ENCODE measurements at regions not wholly inside any gene's neighbourhood (a gene's known extent, or its start where the extent isn't known, plus 50 kb on each side); places are given as distances from the start of the nearest gene placed in this dataset.

GRCh38 chr7:68720697-68721096 lies 877.6 kb upstream of the AUTS2 start:
- H3K27me3 ChIP-seq (ENCODE audit: insufficient read depth) = no peaks in the 10 kb centered on the region
- no peak overlapping the region for H3K4me2 ChIP-seq
- ATAC-seq = no peak
- H3F3A ChIP-seq (replicated peaks; ENCODE audit: low read depth) = no peaks in the 10 kb centered on the region
- no peak overlapping the region for H3K27ac ChIP-seq (ENCODE audit: low read depth)
- DNase-seq (ENCODE audit: low spot score) = no peak
- Mint-ChIP-seq H3K36me3 (ENCODE audit: low read depth) (peaks cover 46% of the 10 kb centered on the region), H3K27me3 (ENCODE audit: insufficient read depth, low read depth, poor library complexity) (peaks cover 2% of the 10 kb centered on the region), H3K9me3 (peaks cover 99% of the 10 kb centered on the region), H3K4me3 (no peak overlapping the region), H3K4me1 (no peaks in the 10 kb centered on the region), H3K27ac (no peak overlapping the region)
- no peaks in the 10 kb centered on the region for H3K36me3 ChIP-seq (ENCODE audit: insufficient read depth)
- no peaks in the 10 kb centered on the region for H3K79me2 ChIP-seq (replicated peaks; ENCODE audit: insufficient read depth)
- H4K20me1 ChIP-seq (replicated peaks; ENCODE audit: insufficient read depth) = no peaks in the 10 kb centered on the region
- H2AFZ ChIP-seq = no peak overlapping the region
- H3K4me3 ChIP-seq = no peak overlapping the region
- no peaks in the 10 kb centered on the region for H3K9me2 ChIP-seq (ENCODE audit: insufficient read depth)
- TF ChIP-seq ZNF331 (CRISPR knock-in tag; IDR thresholded peaks at IDR 0.05; ENCODE audit: low read depth) (no peak), JUNB (IDR thresholded peaks at IDR 0.05; ENCODE audit: unreplicated experiment) (no peak), EZH2 (IDR thresholded peaks at IDR 0.05; ENCODE audit: low read depth, unreplicated experiment) (no peak), POLR2AphosphoS5 (IDR thresholded peaks at IDR 0.05; ENCODE audit: low read depth) (no peak), CTCF (conservative IDR thresholded peaks at IDR 0.05; ENCODE audit: low read depth in 2 of 2) (no peak), NANOG (IDR thresholded peaks at IDR 0.05; ENCODE audit: borderline replicate concordance) (no peak), ZNF114 (CRISPR knock-in tag; IDR thresholded peaks at IDR 0.05) (no peak), STAT1 (IDR thresholded peaks at IDR 0.05; ENCODE audit: unreplicated experiment) (no peak), EZH2phosphoT487 (IDR thresholded peaks at IDR 0.05; ENCODE audit: unreplicated experiment) (no peak), CREB1 (CRISPR knock-in tag; IDR thresholded peaks at IDR 0.05; ENCODE audit: low read depth) (no peak)
- TF ChIP-seq, protein P1, sequence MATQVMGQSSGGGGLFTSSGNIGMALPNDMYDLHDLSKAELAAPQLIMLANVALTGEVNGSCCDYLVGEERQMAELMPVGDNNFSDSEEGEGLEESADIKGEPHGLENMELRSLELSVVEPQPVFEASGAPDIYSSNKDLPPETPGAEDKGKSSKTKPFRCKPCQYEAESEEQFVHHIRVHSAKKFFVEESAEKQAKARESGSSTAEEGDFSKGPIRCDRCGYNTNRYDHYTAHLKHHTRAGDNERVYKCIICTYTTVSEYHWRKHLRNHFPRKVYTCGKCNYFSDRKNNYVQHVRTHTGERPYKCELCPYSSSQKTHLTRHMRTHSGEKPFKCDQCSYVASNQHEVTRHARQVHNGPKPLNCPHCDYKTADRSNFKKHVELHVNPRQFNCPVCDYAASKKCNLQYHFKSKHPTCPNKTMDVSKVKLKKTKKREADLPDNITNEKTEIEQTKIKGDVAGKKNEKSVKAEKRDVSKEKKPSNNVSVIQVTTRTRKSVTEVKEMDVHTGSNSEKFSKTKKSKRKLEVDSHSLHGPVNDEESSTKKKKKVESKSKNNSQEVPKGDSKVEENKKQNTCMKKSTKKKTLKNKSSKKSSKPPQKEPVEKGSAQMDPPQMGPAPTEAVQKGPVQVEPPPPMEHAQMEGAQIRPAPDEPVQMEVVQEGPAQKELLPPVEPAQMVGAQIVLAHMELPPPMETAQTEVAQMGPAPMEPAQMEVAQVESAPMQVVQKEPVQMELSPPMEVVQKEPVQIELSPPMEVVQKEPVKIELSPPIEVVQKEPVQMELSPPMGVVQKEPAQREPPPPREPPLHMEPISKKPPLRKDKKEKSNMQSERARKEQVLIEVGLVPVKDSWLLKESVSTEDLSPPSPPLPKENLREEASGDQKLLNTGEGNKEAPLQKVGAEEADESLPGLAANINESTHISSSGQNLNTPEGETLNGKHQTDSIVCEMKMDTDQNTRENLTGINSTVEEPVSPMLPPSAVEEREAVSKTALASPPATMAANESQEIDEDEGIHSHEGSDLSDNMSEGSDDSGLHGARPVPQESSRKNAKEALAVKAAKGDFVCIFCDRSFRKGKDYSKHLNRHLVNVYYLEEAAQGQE (IDR thresholded peaks at IDR 0.05; ENCODE audit: unreplicated experiment) = no peak
- TF ChIP-seq, protein P2, sequence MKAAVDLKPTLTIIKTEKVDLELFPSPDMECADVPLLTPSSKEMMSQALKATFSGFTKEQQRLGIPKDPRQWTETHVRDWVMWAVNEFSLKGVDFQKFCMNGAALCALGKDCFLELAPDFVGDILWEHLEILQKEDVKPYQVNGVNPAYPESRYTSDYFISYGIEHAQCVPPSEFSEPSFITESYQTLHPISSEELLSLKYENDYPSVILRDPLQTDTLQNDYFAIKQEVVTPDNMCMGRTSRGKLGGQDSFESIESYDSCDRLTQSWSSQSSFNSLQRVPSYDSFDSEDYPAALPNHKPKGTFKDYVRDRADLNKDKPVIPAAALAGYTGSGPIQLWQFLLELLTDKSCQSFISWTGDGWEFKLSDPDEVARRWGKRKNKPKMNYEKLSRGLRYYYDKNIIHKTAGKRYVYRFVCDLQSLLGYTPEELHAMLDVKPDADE (IDR thresholded peaks at IDR 0.05) = no peak
- TF ChIP-seq, protein P3, sequence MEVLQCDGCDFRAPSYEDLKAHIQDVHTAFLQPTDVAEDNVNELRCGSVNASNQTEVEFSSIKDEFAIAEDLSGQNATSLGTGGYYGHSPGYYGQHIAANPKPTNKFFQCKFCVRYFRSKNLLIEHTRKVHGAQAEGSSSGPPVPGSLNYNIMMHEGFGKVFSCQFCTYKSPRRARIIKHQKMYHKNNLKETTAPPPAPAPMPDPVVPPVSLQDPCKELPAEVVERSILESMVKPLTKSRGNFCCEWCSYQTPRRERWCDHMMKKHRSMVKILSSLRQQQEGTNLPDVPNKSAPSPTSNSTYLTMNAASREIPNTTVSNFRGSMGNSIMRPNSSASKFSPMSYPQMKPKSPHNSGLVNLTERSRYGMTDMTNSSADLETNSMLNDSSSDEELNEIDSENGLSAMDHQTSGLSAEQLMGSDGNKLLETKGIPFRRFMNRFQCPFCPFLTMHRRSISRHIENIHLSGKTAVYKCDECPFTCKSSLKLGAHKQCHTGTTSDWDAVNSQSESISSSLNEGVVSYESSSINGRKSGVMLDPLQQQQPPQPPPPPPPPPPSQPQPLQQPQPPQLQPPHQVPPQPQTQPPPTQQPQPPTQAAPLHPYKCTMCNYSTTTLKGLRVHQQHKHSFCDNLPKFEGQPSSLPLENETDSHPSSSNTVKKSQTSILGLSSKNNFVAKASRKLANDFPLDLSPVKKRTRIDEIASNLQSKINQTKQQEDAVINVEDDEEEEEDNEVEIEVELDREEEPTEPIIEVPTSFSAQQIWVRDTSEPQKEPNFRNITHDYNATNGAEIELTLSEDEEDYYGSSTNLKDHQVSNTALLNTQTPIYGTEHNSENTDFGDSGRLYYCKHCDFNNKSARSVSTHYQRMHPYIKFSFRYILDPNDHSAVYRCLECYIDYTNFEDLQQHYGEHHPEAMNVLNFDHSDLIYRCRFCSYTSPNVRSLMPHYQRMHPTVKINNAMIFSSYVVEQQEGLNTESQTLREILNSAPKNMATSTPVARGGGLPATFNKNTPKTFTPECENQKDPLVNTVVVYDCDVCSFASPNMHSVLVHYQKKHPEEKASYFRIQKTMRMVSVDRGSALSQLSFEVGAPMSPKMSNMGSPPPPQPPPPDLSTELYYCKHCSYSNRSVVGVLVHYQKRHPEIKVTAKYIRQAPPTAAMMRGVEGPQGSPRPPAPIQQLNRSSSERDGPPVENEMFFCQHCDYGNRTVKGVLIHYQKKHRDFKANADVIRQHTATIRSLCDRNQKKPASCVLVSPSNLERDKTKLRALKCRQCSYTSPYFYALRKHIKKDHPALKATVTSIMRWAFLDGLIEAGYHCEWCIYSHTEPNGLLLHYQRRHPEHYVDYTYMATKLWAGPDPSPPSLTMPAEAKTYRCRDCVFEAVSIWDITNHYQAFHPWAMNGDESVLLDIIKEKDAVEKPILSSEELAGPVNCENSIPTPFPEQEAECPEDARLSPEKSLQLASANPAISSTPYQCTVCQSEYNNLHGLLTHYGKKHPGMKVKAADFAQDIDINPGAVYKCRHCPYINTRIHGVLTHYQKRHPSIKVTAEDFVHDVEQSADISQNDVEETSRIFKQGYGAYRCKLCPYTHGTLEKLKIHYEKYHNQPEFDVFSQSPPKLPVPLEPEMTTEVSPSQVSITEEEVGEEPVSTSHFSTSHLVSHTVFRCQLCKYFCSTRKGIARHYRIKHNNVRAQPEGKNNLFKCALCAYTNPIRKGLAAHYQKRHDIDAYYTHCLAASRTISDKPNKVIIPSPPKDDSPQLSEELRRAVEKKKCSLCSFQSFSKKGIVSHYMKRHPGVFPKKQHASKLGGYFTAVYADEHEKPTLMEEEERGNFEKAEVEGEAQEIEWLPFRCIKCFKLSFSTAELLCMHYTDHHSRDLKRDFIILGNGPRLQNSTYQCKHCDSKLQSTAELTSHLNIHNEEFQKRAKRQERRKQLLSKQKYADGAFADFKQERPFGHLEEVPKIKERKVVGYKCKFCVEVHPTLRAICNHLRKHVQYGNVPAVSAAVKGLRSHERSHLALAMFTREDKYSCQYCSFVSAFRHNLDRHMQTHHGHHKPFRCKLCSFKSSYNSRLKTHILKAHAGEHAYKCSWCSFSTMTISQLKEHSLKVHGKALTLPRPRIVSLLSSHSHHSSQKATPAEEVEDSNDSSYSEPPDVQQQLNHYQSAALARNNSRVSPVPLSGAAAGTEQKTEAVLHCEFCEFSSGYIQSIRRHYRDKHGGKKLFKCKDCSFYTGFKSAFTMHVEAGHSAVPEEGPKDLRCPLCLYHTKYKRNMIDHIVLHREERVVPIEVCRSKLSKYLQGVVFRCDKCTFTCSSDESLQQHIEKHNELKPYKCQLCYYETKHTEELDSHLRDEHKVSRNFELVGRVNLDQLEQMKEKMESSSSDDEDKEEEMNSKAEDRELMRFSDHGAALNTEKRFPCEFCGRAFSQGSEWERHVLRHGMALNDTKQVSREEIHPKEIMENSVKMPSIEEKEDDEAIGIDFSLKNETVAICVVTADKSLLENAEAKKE (CRISPR knock-in tag; IDR thresholded peaks at IDR 0.05) = no peak
- H3K4me1 ChIP-seq (ENCODE audit: insufficient read depth) = no peaks in the 10 kb centered on the region
